Natural killer cell (primary cell): ENCODE measurements at regions not wholly inside any gene's neighbourhood (a gene's known extent, or its start where the extent isn't known, plus 50 kb on each side); places are given as distances from the start of the nearest gene placed in this dataset.

Experiments
- ATAC-seq, 3 donors: fragments of 150-1000 bp in 2 of 3; fragments of 200-7000 bp in 1 of 3; cut with Tn5 transposase; 1 replicate in 1 of 3; 2 replicates in 2 of 3; pipeline ENCODE4 v1.10.0; 2021; ENCODE audit warnings: mild to moderate bottlenecking in 2 of 3, moderate library complexity in 2 of 3
- DNase-seq, 2 donors: peaks; one replicate each; pipeline versions ENCODE4 v3.0.0 to v3.0.0-alpha.2; 2013 to 2021; ENCODE audit warnings: mixed read lengths in 1 of 2
- H3K27ac ChIP-seq: one replicate; pipeline ENCODE4 v1.5.1; 2013; ENCODE audit warnings: mild to moderate bottlenecking, low read length
- H3K27me3 ChIP-seq: one replicate; pipeline ENCODE4 v1.6.1; 2013; ENCODE audit warnings: low read length; ENCODE audit not compliant: control insufficient read depth, insufficient read depth
- H3K36me3 ChIP-seq: one replicate; pipeline ENCODE4 v1.6.1; 2013; ENCODE audit warnings: low read length; ENCODE audit not compliant: control insufficient read depth, insufficient read depth
- H3K4me1 ChIP-seq: one replicate; pipeline ENCODE4 v1.6.1; 2013; ENCODE audit warnings: low read length; ENCODE audit not compliant: control insufficient read depth, insufficient read depth
- H3K4me3 ChIP-seq: one replicate; pipeline ENCODE4 v1.5.1; 2013; ENCODE audit warnings: low read length
- H3K9me3 ChIP-seq: one replicate; pipeline ENCODE4 v1.6.1; 2013; ENCODE audit warnings: low read length; ENCODE audit not compliant: control insufficient read depth, insufficient read depth
- H3K27ac Mint-ChIP-seq, 2 donors: one replicate each; pipeline ENCODE4 v1.8.0; 2022; ENCODE audit warnings: mild to moderate bottlenecking in 2 of 2, mixed read lengths in 2 of 2, moderate library complexity in 1 of 2
- H3K27me3 Mint-ChIP-seq, 2 donors: one replicate each; pipeline ENCODE4 v1.8.0; 2022; ENCODE audit warnings: low read depth in 2 of 2, mixed read lengths in 2 of 2
- H3K36me3 Mint-ChIP-seq: one replicate; pipeline ENCODE4 v1.8.0; 2022; ENCODE audit warnings: mixed read lengths
- H3K4me1 Mint-ChIP-seq, 2 donors: one replicate each; pipeline ENCODE4 v1.8.0; 2022; ENCODE audit warnings: mixed read lengths in 2 of 2
- H3K4me3 Mint-ChIP-seq: one replicate; pipeline ENCODE4 v1.8.0; 2022; ENCODE audit warnings: mild to moderate bottlenecking, moderate library complexity, mixed read lengths
- H3K9me3 Mint-ChIP-seq, 2 donors: one replicate each; pipeline ENCODE4 v1.8.0; 2022; ENCODE audit warnings: mixed read lengths in 2 of 2
- CTCF ChIP-seq: fragments of 200-600 bp; IDR thresholded peaks from one replicate; pipeline ENCODE4 v1.8.0; 2022; ENCODE audit warnings: antibody characterized with exemption
- WGBS: methylation state at CpG from one replicate; pipeline ENCODE4 v1.1.7; 2013; ENCODE audit warnings: missing lambda C conversion rate; ENCODE audit not compliant: insufficient coverage; 5-methylcytosine and 5-hydroxymethylcytosine counted together
- intact Hi-C: fragments of 100-400 bp; cut with micrococcal nuclease; formaldehyde crosslinking; loops from one replicate; pipeline ENCODE4 v1.14.2; 2022

DNA sequence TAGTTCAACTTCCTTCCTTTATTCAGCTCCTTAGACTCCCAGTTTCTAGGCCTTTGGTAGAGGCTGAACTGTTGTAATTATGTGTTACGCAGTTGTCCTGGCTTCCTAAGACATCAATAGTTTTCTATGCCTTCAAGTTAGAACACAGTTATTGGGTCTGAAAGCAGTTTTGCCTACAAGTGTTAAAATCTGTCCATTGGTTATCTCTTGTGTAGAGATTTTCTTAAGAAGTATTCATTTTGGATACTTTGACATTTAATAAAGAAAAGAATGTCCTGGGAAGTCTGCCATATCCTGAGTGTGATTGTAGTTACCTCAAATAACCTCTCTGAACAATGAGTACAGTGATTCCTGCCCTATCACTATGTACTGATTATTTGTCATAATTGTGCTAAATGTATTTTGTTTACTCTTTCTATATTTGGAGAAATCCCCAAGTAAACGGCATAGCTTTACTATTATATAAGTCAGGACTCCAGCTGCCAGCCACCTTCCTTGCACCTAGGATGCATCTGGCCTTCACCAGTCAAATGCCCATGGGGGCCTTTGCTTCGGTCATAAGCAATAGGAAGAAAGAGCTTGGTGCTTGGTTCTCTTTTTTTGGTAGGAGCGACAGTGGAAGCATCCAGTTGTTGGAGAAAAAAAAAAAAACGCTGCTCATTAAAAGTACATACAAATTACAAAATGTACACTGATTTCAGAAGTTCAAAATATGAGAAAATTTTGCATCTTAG, 449.5 kb upstream of the PKDCC start:
- TF ChIP-seq CTCF: no peak
- intact Hi-C loops: no loop called here
- Mint-ChIP-seq H3K36me3 (no peaks in the 10 kb centered on the region), H3K27me3 (no peaks in the 10 kb centered on the region), H3K9me3 (no peaks in the 10 kb centered on the region), H3K4me1 (no peaks in the 10 kb centered on the region), H3K4me3 (no peak overlapping the region), H3K27ac (no peak overlapping the region)
- Histone ChIP-seq H3K4me3 (no peak overlapping the region), H3K4me1 (no peaks in the 10 kb centered on the region), H3K36me3 (no peaks in the 10 kb centered on the region), H3K27ac (no peak overlapping the region), H3K9me3 (no peaks in the 10 kb centered on the region), H3K27me3 (no peaks in the 10 kb centered on the region)
- ATAC-seq (no peak), DNase-seq (no peak)
- 100% methylated on average over 3 of the region's 5 CpGs for WGBS

- ATAC-seq (no peak), DNase-seq (no peak)
- TF ChIP-seq CTCF: no peak
- Histone ChIP-seq H3K27ac (no peak overlapping the region), H3K9me3 (no peaks in the 10 kb centered on the region), H3K27me3 (no peaks in the 10 kb centered on the region), H3K36me3 (no peaks in the 10 kb centered on the region), H3K4me3 (no peak overlapping the region), H3K4me1 (no peaks in the 10 kb centered on the region)
- Mint-ChIP-seq H3K4me1 (no peaks in the 10 kb centered on the region), H3K4me3 (no peak overlapping the region), H3K27ac (no peak overlapping the region), H3K27me3 (no peaks in the 10 kb centered on the region), H3K36me3 (no peaks in the 10 kb centered on the region), H3K9me3 (no peaks in the 10 kb centered on the region)
- intact Hi-C loops: no loop called here
Observed at GRCh38 chr2:41600460-41600859, 447.4 kb upstream of the PKDCC start.

GRCh38 chr2:41602341-41602740, 445.5 kb upstream of the PKDCC start:
- no peak overlapping the region for H3K27ac ChIP-seq
- H3K36me3 Mint-ChIP-seq: no peaks in the 10 kb centered on the region
- H3K27me3 ChIP-seq: no peaks in the 10 kb centered on the region
- no peak for DNase-seq
- 80% methylated on average over 1 of the region's 2 CpGs for WGBS
- H3K4me1 ChIP-seq: no peaks in the 10 kb centered on the region
- ATAC-seq: no peak
- H3K9me3 Mint-ChIP-seq: no peaks in the 10 kb centered on the region
- no peak for TF ChIP-seq CTCF
- no peak overlapping the region for H3K27ac Mint-ChIP-seq
- H3K4me1 Mint-ChIP-seq: no peaks in the 10 kb centered on the region
- H3K4me3 ChIP-seq: no peak overlapping the region
- intact Hi-C loops: no loop called here
- H3K9me3 ChIP-seq: no peaks in the 10 kb centered on the region
- no peaks in the 10 kb centered on the region for H3K36me3 ChIP-seq
- no peaks in the 10 kb centered on the region for H3K27me3 Mint-ChIP-seq
- H3K4me3 Mint-ChIP-seq: no peak overlapping the region

GRCh38 chr2:41605311-41605710, 442.5 kb upstream of the PKDCC start:
- H3K9me3 Mint-ChIP-seq: no peaks in the 10 kb centered on the region
- ATAC-seq: no peak
- WGBS: no CpG with 5 or more reads among the region's 1 CpG

More at GRCh38 chr2:41605311-41605710, 442.5 kb upstream of the PKDCC start:
- H3K27me3 ChIP-seq: no peaks in the 10 kb centered on the region
- Mint-ChIP-seq H3K27ac (no peak overlapping the region), H3K4me3 (no peak overlapping the region), H3K36me3 (no peaks in the 10 kb centered on the region), H3K27me3 (no peaks in the 10 kb centered on the region), H3K4me1 (no peaks in the 10 kb centered on the region)
- no peak overlapping the region for H3K4me3 ChIP-seq
- DNase-seq: no peak
- no peak for TF ChIP-seq CTCF
- no peaks in the 10 kb centered on the region for H3K4me1 ChIP-seq
- H3K9me3 ChIP-seq: no peaks in the 10 kb centered on the region
- no peak overlapping the region for H3K27ac ChIP-seq
- intact Hi-C loops: no loop called here
- H3K36me3 ChIP-seq: no peaks in the 10 kb centered on the region
